NCI-H1436 treated with DMSO at 0.1 percent for 48 hours (cell line): ENCODE measurements at regions not wholly inside any gene's neighbourhood (a gene's known extent, or its start where the extent isn't known, plus 50 kb on each side); places are given as distances from the start of the nearest gene placed in this dataset.
"Not testable (repeated sequence)": the region's sequence is repeated elsewhere in the genome, so short reads cannot be mapped to it uniquely, and the experiment has no call there.

Experiments used
- DNase-seq: peaks from one replicate; lab custom pipeline; 2025; lab: John Stamatoyannopoulos, UW

- DNase-seq, result no peak
These were observed 158.8 kb upstream of the SPRY2 start for GRCh38 chr13:80499536-80500290.

- DNase-seq, result no peak
These were observed 157.5 kb upstream of the SPRY2 start for GRCh38 chr13:80498433-80498832.

- DNase-seq, result no peak
These were observed 157.1 kb upstream of the SPRY2 start for GRCh38 chr13:80497978-80498377.

GRCh38 chr13:80497439-80497838 is 156.5 kb upstream of the SPRY2 start:
- DNase-seq, result no peak

- no peak for DNase-seq
These were observed 155.9 kb upstream of the SPRY2 start for GRCh38 chr13:80496721-80497397.

GRCh38 chr13:80490491-80490943 is 149.6 kb upstream of the SPRY2 start:
- not testable (repeated sequence) for DNase-seq

GRCh38 chr13:80486402-80486801 is 145.5 kb upstream of the SPRY2 start:
- DNase-seq, result no peak

GRCh38 chr13:80483157-80483556 is 142.2 kb upstream of the SPRY2 start:
- DNase-seq, result no peak

- no peak for DNase-seq
These were observed 140.7 kb upstream of the SPRY2 start for GRCh38 chr13:80481588-80481987.

GRCh38 chr13:80477661-80478443 is 136.9 kb upstream of the SPRY2 start:
- no peak for DNase-seq

- no peak for DNase-seq
These were observed 136.0 kb upstream of the SPRY2 start for GRCh38 chr13:80476953-80477352.

- no peak for DNase-seq
These were observed 134.8 kb upstream of the SPRY2 start for GRCh38 chr13:80475718-80476117.

- DNase-seq, result no peak
These were observed 132.8 kb upstream of the SPRY2 start for GRCh38 chr13:80473695-80474094.

- DNase-seq, result no peak
These were observed 129.0 kb upstream of the SPRY2 start for GRCh38 chr13:80469853-80470381.

GRCh38 chr13:80469105-80469852 is 128.4 kb upstream of the SPRY2 start:
- no peak for DNase-seq

GRCh38 chr13:80465321-80465720 is 124.4 kb upstream of the SPRY2 start:
- no peak for DNase-seq

GRCh38 chr13:80463673-80464352 is 122.9 kb upstream of the SPRY2 start:
- no peak for DNase-seq

- no peak for DNase-seq
These were observed 121.6 kb upstream of the SPRY2 start for GRCh38 chr13:80462567-80462966.

- DNase-seq, result no peak
These were observed 121.1 kb upstream of the SPRY2 start for GRCh38 chr13:80462037-80462436.

GRCh38 chr13:80458543-80458942 is 117.6 kb upstream of the SPRY2 start:
- no peak for DNase-seq

GRCh38 chr13:80454245-80454644 is 113.3 kb upstream of the SPRY2 start:
- no peak for DNase-seq
